Liver (tissue), 3 donors: ENCODE measurements at regions not wholly inside any gene's neighbourhood (a gene's known extent, or its start where the extent isn't known, plus 50 kb on each side); places are given as distances from the start of the nearest gene placed in this dataset.

Source experiments
- FOXA2 ChIP-seq: IDR thresholded peaks from 2 replicates; pipeline ENCODE4 v1.6.1; 2016; ENCODE audit warnings: antibody characterized with exemption
- GABPA ChIP-seq, 2 donors: IDR thresholded peaks in 1 of 2; conservative IDR thresholded peaks in 1 of 2; 2 replicates each; pipeline ENCODE4 v1.6.1; 2016; ENCODE audit warnings: antibody characterized with exemption in 2 of 2, mild to moderate bottlenecking in 1 of 2, moderate library complexity in 1 of 2
- HNF4G ChIP-seq: IDR thresholded peaks from 2 replicates; pipeline ENCODE4 v1.6.1; 2016; ENCODE audit warnings: antibody characterized with exemption
- RAD21 ChIP-seq, 2 donors: IDR thresholded peaks; 2 replicates each; pipeline ENCODE4 v1.6.1; 2016; ENCODE audit warnings: antibody characterized with exemption in 2 of 2, mild to moderate bottlenecking in 2 of 2
- TAF1 ChIP-seq: conservative IDR thresholded peaks from 2 replicates; pipeline ENCODE4 v1.6.1; 2016; ENCODE audit warnings: antibody characterized with exemption, mild to moderate bottlenecking
- YY1 ChIP-seq: IDR thresholded peaks from 2 replicates; pipeline ENCODE4 v1.6.1; 2016; ENCODE audit warnings: antibody characterized with exemption, mild to moderate bottlenecking
- TF ChIP-seq, protein P1 (sequence below): fragments of 150-350 bp; IDR thresholded peaks from 2 replicates; pipeline ENCODE4 v1.5.1; 2017; ENCODE audit warnings: improper control_type of control experiment, low read depth, low read length; ENCODE audit not compliant: missing input control
- TF ChIP-seq, protein P2 (sequence below): IDR thresholded peaks from 2 replicates; pipeline ENCODE4 v1.6.1; 2016; ENCODE audit warnings: antibody characterized with exemption
- TF ChIP-seq, protein P3 (sequence below): IDR thresholded peaks from 2 replicates; pipeline ENCODE4 v1.6.1; 2016; ENCODE audit warnings: antibody characterized with exemption
- TF ChIP-seq, protein P4 (sequence below): IDR thresholded peaks from 2 replicates; pipeline ENCODE4 v1.6.1; 2016; ENCODE audit warnings: antibody characterized with exemption
- TF ChIP-seq, protein P5 (sequence below): IDR thresholded peaks from 2 replicates; pipeline ENCODE4 v1.6.1; 2016; ENCODE audit warnings: antibody characterized with exemption, mild to moderate bottlenecking
- donor health status: healthy.
- donor health status: healthy.

DNA sequence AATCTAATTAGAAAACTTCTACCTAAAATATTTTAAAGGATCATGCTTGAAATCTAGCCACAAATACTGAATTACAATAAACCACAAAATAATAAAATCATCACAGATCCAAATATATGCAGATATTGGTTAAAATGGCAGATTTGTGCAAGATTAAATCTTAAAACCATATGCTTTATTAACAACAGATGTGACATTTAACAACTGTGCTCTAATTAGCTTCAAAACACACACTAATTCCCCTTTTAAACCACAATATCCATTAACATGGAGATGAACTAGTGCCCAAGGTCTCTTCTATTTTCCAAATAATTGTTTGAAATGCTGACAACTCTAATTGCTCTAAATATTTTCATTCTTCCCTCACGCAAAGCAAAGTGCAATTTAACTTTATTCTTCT, 1530.3 kb downstream of the SI start:
- TF ChIP-seq, protein P1, sequence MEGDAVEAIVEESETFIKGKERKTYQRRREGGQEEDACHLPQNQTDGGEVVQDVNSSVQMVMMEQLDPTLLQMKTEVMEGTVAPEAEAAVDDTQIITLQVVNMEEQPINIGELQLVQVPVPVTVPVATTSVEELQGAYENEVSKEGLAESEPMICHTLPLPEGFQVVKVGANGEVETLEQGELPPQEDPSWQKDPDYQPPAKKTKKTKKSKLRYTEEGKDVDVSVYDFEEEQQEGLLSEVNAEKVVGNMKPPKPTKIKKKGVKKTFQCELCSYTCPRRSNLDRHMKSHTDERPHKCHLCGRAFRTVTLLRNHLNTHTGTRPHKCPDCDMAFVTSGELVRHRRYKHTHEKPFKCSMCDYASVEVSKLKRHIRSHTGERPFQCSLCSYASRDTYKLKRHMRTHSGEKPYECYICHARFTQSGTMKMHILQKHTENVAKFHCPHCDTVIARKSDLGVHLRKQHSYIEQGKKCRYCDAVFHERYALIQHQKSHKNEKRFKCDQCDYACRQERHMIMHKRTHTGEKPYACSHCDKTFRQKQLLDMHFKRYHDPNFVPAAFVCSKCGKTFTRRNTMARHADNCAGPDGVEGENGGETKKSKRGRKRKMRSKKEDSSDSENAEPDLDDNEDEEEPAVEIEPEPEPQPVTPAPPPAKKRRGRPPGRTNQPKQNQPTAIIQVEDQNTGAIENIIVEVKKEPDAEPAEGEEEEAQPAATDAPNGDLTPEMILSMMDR = no peak
- TF ChIP-seq, protein P2, sequence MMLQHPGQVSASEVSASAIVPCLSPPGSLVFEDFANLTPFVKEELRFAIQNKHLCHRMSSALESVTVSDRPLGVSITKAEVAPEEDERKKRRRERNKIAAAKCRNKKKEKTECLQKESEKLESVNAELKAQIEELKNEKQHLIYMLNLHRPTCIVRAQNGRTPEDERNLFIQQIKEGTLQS = no peak
- TF ChIP-seq TAF1 (no peak), HNF4G (no peak), YY1 (no peak), RAD21 (IDR thresholded peaks at IDR 0.05) (no peak), GABPA (IDR thresholded peaks at IDR 0.05 in 1 of 2, conservative IDR thresholded peaks at IDR 0.05 in 1 of 2) (no peak), FOXA2 (no peak)
- TF ChIP-seq, protein P3, sequence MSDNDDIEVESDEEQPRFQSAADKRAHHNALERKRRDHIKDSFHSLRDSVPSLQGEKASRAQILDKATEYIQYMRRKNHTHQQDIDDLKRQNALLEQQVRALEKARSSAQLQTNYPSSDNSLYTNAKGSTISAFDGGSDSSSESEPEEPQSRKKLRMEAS = no peak
- TF ChIP-seq, protein P4, sequence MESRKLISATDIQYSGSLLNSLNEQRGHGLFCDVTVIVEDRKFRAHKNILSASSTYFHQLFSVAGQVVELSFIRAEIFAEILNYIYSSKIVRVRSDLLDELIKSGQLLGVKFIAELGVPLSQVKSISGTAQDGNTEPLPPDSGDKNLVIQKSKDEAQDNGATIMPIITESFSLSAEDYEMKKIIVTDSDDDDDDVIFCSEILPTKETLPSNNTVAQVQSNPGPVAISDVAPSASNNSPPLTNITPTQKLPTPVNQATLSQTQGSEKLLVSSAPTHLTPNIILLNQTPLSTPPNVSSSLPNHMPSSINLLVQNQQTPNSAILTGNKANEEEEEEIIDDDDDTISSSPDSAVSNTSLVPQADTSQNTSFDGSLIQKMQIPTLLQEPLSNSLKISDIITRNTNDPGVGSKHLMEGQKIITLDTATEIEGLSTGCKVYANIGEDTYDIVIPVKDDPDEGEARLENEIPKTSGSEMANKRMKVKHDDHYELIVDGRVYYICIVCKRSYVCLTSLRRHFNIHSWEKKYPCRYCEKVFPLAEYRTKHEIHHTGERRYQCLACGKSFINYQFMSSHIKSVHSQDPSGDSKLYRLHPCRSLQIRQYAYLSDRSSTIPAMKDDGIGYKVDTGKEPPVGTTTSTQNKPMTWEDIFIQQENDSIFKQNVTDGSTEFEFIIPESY = no peak
- TF ChIP-seq, protein P5, sequence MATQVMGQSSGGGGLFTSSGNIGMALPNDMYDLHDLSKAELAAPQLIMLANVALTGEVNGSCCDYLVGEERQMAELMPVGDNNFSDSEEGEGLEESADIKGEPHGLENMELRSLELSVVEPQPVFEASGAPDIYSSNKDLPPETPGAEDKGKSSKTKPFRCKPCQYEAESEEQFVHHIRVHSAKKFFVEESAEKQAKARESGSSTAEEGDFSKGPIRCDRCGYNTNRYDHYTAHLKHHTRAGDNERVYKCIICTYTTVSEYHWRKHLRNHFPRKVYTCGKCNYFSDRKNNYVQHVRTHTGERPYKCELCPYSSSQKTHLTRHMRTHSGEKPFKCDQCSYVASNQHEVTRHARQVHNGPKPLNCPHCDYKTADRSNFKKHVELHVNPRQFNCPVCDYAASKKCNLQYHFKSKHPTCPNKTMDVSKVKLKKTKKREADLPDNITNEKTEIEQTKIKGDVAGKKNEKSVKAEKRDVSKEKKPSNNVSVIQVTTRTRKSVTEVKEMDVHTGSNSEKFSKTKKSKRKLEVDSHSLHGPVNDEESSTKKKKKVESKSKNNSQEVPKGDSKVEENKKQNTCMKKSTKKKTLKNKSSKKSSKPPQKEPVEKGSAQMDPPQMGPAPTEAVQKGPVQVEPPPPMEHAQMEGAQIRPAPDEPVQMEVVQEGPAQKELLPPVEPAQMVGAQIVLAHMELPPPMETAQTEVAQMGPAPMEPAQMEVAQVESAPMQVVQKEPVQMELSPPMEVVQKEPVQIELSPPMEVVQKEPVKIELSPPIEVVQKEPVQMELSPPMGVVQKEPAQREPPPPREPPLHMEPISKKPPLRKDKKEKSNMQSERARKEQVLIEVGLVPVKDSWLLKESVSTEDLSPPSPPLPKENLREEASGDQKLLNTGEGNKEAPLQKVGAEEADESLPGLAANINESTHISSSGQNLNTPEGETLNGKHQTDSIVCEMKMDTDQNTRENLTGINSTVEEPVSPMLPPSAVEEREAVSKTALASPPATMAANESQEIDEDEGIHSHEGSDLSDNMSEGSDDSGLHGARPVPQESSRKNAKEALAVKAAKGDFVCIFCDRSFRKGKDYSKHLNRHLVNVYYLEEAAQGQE = no peak
